K562 (cell line): ENCODE measurements at regions not wholly inside any gene's neighbourhood (a gene's known extent, or its start where the extent isn't known, plus 50 kb on each side); places are given as distances from the start of the nearest gene placed in this dataset.
"Not testable (repeated sequence)": the region's sequence is repeated elsewhere in the genome, so short reads cannot be mapped to it uniquely, and the experiment has no call there.

Experiments
- ATAC-seq: fragments of 200-7000 bp; cut with Tn5 transposase; 3 replicates; pipeline ENCODE4 v1.9.1; 2020; ENCODE audit warnings: moderate library complexity
- BruUV-seq: library from RNA; stranded (reverse); fragments of 400-500 nt; replicated peaks from 2 replicates; lab custom pipeline; 2021; lab: Mats Ljungman, UMichigan
- CTCF ChIA-PET: fragments of 300-600 bp; formaldehyde crosslinking; extraction: SDS; loops from one replicate; lab custom pipeline; 2021; ENCODE audit warnings: low intra/inter-chr PET ratio; lab: Yijun Ruan, JAX
- POLR2A ChIA-PET: fragments of 300-600, 350-650 bp; sonication (Branson Sonifier 250); formaldehyde crosslinking; extraction: SDS; loops from one replicate; lab custom pipeline; 2021; ENCODE audit warnings: antibody characterized with exemption, inconsistent platforms; lab: Yijun Ruan, JAX
- DNase-seq, 4 experiments: peaks; one replicate each; pipeline versions ENCODE4 v3.0.0 to v3.0.0-alpha.2; 2011 to 2018; ENCODE audit warnings: low spot score in 3 of 4, mixed read lengths in 3 of 4; ENCODE audit errors: extremely low read depth in 1 of 4
- FAIRE-seq: peaks from 2 replicates; lab custom pipeline; 2011; peaks lifted over from hg19 to GRCh38; lab: Jason Lieb, UNC
- H2AFZ ChIP-seq: 2 replicates; pipeline ENCODE4 v1.6.0; 2011; ENCODE audit warnings: low read depth, low read length, control low read depth, inconsistent platforms
- H3K27ac ChIP-seq: fragments of 200-600 bp; 3 replicates; pipeline ENCODE4 v1.8.0; 2011; ENCODE audit warnings: low read depth, mild to moderate bottlenecking, control low read depth, inconsistent platforms, low read length, moderate library complexity, mixed read lengths; ENCODE audit errors: extremely low read depth
- H3K27me3 ChIP-seq, 2 experiments: fragments of 300-600 bp in 1 of 2; 2 replicates in 1 of 2; 3 replicates in 1 of 2; pipeline versions ENCODE4 v1.6.0 to v1.8.0; 2011; ENCODE audit warnings: inconsistent platforms in 2 of 2, low read length in 2 of 2, mild to moderate bottlenecking in 1 of 2, mixed read lengths in 1 of 2, moderate library complexity in 1 of 2; ENCODE audit not compliant: control insufficient read depth in 2 of 2, insufficient read depth in 2 of 2
- H3K36me3 ChIP-seq: fragments of 300-600 bp; 3 replicates; pipeline ENCODE4 v1.8.0; 2011; ENCODE audit warnings: mild to moderate bottlenecking, low read length, inconsistent platforms; ENCODE audit not compliant: control insufficient read depth, insufficient read depth
- H3K4me1 ChIP-seq, 2 experiments: fragments of 200-600 bp in 1 of 2; replicated peaks in 1 of 2; 2 replicates in 1 of 2; 3 replicates in 1 of 2; pipeline versions ENCODE4 v1.5.1 to v1.8.0; 2011; ENCODE audit warnings: inconsistent platforms in 2 of 2, low read length in 2 of 2, mild to moderate bottlenecking in 1 of 2, mixed read lengths in 1 of 2, moderate library complexity in 1 of 2; ENCODE audit not compliant: control insufficient read depth in 2 of 2, insufficient read depth in 2 of 2
- H3K4me2 ChIP-seq: 2 replicates; pipeline ENCODE4 v1.6.1; 2011; ENCODE audit warnings: low read length, control low read depth, inconsistent platforms, mixed read lengths; ENCODE audit not compliant: insufficient read depth
- H3K4me3 ChIP-seq: fragments of 200-600 bp; sonication (generic), shearing (Covaris generic); 2 replicates; pipeline ENCODE4 v1.5.1; 2016; ENCODE audit warnings: control low read depth, inconsistent platforms
- H3K79me2 ChIP-seq: fragments of 200-600 bp; 3 replicates; pipeline ENCODE4 v1.8.0; 2011; ENCODE audit warnings: low read length, inconsistent platforms; ENCODE audit not compliant: control insufficient read depth, insufficient read depth
- H3K9ac ChIP-seq, 2 experiments: 2 replicates each; pipeline versions ENCODE4 v1.6.0 to v1.6.1; 2011; ENCODE audit warnings: low read depth in 2 of 2, low read length in 2 of 2, control low read depth in 1 of 2, inconsistent platforms in 1 of 2, mild to moderate bottlenecking in 1 of 2, mixed read lengths in 1 of 2; ENCODE audit not compliant: insufficient read depth in 1 of 2
- H3K9me1 ChIP-seq: one replicate; pipeline ENCODE4 v1.6.0; 2011; ENCODE audit warnings: inconsistent platforms, mild to moderate bottlenecking, low read length, moderate library complexity; ENCODE audit not compliant: control insufficient read depth, insufficient read depth
- H3K9me3 ChIP-seq: replicated peaks from 2 replicates; pipeline ENCODE4 v1.5.1; 2011; ENCODE audit warnings: low read depth, low read length, inconsistent platforms; ENCODE audit not compliant: control insufficient read depth, insufficient read depth
- H4K20me1 ChIP-seq: replicated peaks from 2 replicates; pipeline ENCODE4 v1.6.1; 2011; ENCODE audit warnings: low read length, inconsistent platforms, mixed read lengths; ENCODE audit not compliant: control insufficient read depth, insufficient read depth
- EGR1 ChIP-seq: fragments of 450-650 bp; conservative IDR thresholded peaks from 2 replicates; pipeline ENCODE4 v1.6.1; 2017; ENCODE audit warnings: mild to moderate bottlenecking
- ILF3 ChIP-seq: fragments of 450-650 bp; IDR thresholded peaks from 2 replicates; pipeline ENCODE4 v1.6.1; 2018; ENCODE audit warnings: antibody characterized with exemption, mild to moderate bottlenecking, moderate library complexity, borderline replicate concordance
- PTBP1 ChIP-seq: fragments of 200-400 bp; formaldehyde crosslinking; IDR thresholded peaks from 2 replicates; pipeline ENCODE4 v1.6.1; 2017; ENCODE audit warnings: low read depth, low read length
- RBM22 ChIP-seq: fragments of 200-400 bp; formaldehyde crosslinking; IDR thresholded peaks from 2 replicates; pipeline ENCODE4 v1.6.1; 2018; ENCODE audit warnings: low read length, low read depth; ENCODE audit not compliant: poor library complexity, severe bottlenecking
- SMAD2 ChIP-seq: fragments of 150-350 bp; IDR thresholded peaks from 2 replicates; pipeline ENCODE4 v1.6.1; 2014; ENCODE audit warnings: low read depth, mild to moderate bottlenecking, low read length
- SRF ChIP-seq, 2 experiments: fragments of 250-450, 450-650 bp in 1 of 2; sonication (Bioruptor Pico) in 1 of 2; sonication (generic) in 1 of 2; formaldehyde crosslinking; IDR thresholded peaks; 2 replicates each; pipeline versions ENCODE4 v1.5.0 to v1.5.1; 2020 to 2022; ENCODE audit warnings: mild to moderate bottlenecking in 1 of 2, missing genetic modification reagents in 1 of 2
- TGIF2 ChIP-seq: sonication (generic); formaldehyde crosslinking; IDR thresholded peaks from 2 replicates; pipeline ENCODE4 v1.8.1; 2022; ENCODE audit warnings: mild to moderate bottlenecking, missing genetic modification reagents, moderate library complexity
- ZNF589 ChIP-seq: fragments of 200-800 bp; sonication (Bioruptor generic); IDR thresholded peaks from 2 replicates; pipeline ENCODE4 v1.6.1; 2016; ENCODE audit warnings: low read depth, missing genetic modification characterization, missing compliant biosample characterization
- WGBS: fragments of 100-300 bp; shearing (Covaris generic); methylation state at CpG from one replicate; pipeline ENCODE4 v1.1.6; 2016; ENCODE audit warnings: low coverage, mixed read lengths; ENCODE audit not compliant: insufficient coverage; ENCODE audit errors: missing lambda C conversion rate; 5-methylcytosine and 5-hydroxymethylcytosine counted together
- in situ Hi-C: fragments of 300-500 bp; cut with MboI; formaldehyde crosslinking; loops from 4 replicates; pipeline ENCODE4 v1.15.0; 2018; ENCODE audit warnings: inconsistent platforms, mixed read lengths
- intact Hi-C: fragments of 100-400 bp; cut with micrococcal nuclease; formaldehyde crosslinking; loops from 2 replicates; pipeline ENCODE4 v1.14.2; 2022

DNA sequence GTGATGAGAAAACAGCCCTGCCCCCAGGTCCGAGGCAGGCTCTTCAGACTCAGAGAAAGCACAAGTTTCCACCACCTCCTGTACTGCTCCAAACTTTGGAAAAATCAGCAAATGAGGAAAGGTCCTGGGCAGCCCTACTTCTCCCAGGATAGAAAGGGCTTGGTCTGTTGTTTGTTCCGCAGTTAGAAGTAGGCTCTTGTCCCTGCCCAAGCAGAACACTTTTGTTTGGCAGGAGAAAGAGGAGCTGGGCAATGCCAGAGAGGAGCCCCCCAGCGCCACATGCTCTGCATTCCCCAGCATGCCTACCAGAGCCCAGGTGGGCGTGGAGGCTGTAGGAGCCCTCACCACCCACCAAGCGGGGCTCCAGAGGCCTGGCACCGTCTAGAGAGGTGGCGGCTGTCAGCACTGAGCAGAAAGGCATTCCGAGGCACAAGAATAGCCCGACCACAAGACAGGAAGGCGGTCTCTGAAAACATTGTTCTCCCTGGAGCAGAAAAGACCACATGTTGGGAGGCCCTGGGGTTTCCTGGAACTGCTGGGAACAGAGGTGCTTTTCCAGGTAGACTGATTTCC lies 90.3 kb upstream of the CD82 start:
- no peak overlapping the region for H3K4me2 ChIP-seq
- no peak overlapping the region for H3K27ac ChIP-seq
- no peak overlapping the region for H3K9ac ChIP-seq
- no peaks in the 10 kb centered on the region for H3K79me2 ChIP-seq
- peaks cover 20 to 54% of the 10 kb centered on the region in 2 experiments; a peak in 4 of 5 replicates for H3K27me3 ChIP-seq
- CTCF ChIA-PET, result no interaction called here
- DNase-seq, result no peak
- H3K36me3 ChIP-seq, result no peaks in the 10 kb centered on the region
- BruUV-seq, result no TSS peak
- TF ChIP-seq PTBP1, result no peak
- no peak for TF ChIP-seq EGR1
- TF ChIP-seq RBM22, result no peak
- TF ChIP-seq TGIF2, result no peak
- no peak for TF ChIP-seq SRF (CRISPR knock-in tag; IDR thresholded peaks at IDR 0.05)
- no peak for TF ChIP-seq ZNF589
- TF ChIP-seq ILF3, result no peak
- no peak for TF ChIP-seq SMAD2
- TF ChIP-seq, all 486 proteins: peak for 0
- Histone ChIP-seq H3K9me1 (no peaks in the 10 kb centered on the region), H4K20me1 (no peaks in the 10 kb centered on the region; the same call in 1 of the 2 replicates), H2AFZ (no peak overlapping the region), H3K4me1 (no peaks in the 10 kb centered on the region), H3K9me3 (no peaks in the 10 kb centered on the region), H3K4me3 (no peak overlapping the region)
- POLR2A ChIA-PET, result no interaction called here
- in situ Hi-C loops (no loop called here), intact Hi-C loops (no loop called here)
- under 1% methylated on average over 10 of the region's 10 CpGs for WGBS
- FAIRE-seq (no peak), ATAC-seq (no peak)

DNA sequence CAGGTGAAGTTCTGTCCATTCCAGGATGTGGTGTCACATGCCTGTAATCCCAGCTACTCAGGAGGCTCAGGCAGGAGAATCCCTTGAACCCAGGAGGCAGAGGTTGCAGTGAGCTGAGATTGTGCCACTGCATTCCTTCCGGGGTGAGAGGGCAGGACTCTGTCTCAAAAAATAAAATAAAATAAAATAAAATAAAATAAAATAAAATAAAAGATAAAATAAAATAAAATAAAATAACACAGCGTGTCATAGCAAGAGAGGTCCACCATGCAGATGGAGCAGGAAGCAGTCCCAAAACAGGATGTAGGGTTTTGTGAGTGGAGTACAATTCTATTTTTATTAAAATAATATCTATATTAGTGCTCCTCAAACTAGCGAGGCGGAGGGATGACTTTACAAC lies 83.1 kb upstream of the CD82 start:
- ATAC-seq, H4K20me1 ChIP-seq, in situ Hi-C loops, H3K9me3 ChIP-seq, H3K4me2 ChIP-seq, H3K27me3 ChIP-seq, BruUV-seq, H2AFZ ChIP-seq, H3K27ac ChIP-seq, H3K4me3 ChIP-seq, DNase-seq, H3K79me2 ChIP-seq, intact Hi-C loops, H3K36me3 ChIP-seq, H3K9ac ChIP-seq, H3K4me1 ChIP-seq, H3K9me1 ChIP-seq, FAIRE-seq, POLR2A ChIA-PET: not testable (repeated sequence)
- CTCF ChIA-PET, result interaction anchor here (1.3 kb wide), 1 partner anchor 196 kb away, joined by 4 read pairs; no protein-coding TSS in a partner anchor
- WGBS, result 4% methylated on average over 4 of the region's 4 CpGs
